Keratinocyte (primary cell): ENCODE measurements at regions not wholly inside any gene's neighbourhood (a gene's known extent, or its start where the extent isn't known, plus 50 kb on each side); places are given as distances from the start of the nearest gene placed in this dataset.

Source experiments
- EZH2 ChIP-seq: IDR thresholded peaks from one replicate; pipeline ENCODE4 v1.6.1; 2012; ENCODE audit warnings: inconsistent platforms, mild to moderate bottlenecking, low read length, moderate library complexity
- TF ChIP-seq, protein P1 (sequence below), 3 experiments: IDR thresholded peaks in 1 of 3; conservative IDR thresholded peaks in 1 of 3; optimal IDR thresholded peaks in 1 of 3; 2 replicates in 2 of 3; 3 replicates in 1 of 3; pipeline versions ENCODE3 to v1.5.1; 2011; ENCODE audit warnings: low read length in 3 of 3, mild to moderate bottlenecking in 3 of 3, moderate library complexity in 2 of 3, control low read depth in 1 of 3, inconsistent platforms in 1 of 3; ENCODE audit not compliant: insufficient read depth in 2 of 3; ENCODE audit errors: extremely low read depth in 1 of 3

DNA sequence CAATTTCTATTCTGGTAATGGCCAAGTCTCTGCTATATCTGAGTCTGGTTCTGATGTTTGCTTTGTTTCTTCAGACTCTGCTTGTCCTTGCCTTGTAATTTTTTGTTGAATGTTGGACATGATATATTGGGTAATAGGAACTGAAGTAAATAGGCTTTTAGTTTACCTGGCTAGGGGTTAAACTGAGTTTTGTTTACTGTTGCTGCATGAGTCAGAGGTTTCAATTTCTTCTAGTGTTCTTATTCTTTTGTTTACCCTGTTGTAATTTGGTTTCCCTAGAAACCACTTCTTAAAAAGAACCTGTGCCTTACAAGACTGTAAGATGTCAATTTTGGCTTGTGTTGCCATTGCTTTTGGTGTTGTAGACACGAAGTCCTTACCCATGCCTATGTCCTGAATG, 285.0 kb upstream of the KCNH7 start:
- TF ChIP-seq, protein P1, sequence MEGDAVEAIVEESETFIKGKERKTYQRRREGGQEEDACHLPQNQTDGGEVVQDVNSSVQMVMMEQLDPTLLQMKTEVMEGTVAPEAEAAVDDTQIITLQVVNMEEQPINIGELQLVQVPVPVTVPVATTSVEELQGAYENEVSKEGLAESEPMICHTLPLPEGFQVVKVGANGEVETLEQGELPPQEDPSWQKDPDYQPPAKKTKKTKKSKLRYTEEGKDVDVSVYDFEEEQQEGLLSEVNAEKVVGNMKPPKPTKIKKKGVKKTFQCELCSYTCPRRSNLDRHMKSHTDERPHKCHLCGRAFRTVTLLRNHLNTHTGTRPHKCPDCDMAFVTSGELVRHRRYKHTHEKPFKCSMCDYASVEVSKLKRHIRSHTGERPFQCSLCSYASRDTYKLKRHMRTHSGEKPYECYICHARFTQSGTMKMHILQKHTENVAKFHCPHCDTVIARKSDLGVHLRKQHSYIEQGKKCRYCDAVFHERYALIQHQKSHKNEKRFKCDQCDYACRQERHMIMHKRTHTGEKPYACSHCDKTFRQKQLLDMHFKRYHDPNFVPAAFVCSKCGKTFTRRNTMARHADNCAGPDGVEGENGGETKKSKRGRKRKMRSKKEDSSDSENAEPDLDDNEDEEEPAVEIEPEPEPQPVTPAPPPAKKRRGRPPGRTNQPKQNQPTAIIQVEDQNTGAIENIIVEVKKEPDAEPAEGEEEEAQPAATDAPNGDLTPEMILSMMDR (optimal IDR thresholded peaks at IDR 0.05 in 1 of 3, IDR thresholded peaks at IDR 0.05 in 1 of 3, conservative IDR thresholded peaks at IDR 0.05 in 1 of 3; ENCODE audit: extremely low read depth in 1 of 3, insufficient read depth in 2 of 3, low read length in 3 of 3) = no peak
- no peak for TF ChIP-seq EZH2
